B cell (primary cell): ENCODE measurements at regions not wholly inside any gene's neighbourhood (a gene's known extent, or its start where the extent isn't known, plus 50 kb on each side); places are given as distances from the start of the nearest gene placed in this dataset.

Experiments used
- CTCF ChIP-seq: fragments of 200-600 bp; IDR thresholded peaks from one replicate; pipeline ENCODE4 v1.8.0; 2022; ENCODE audit warnings: antibody characterized with exemption, mild to moderate bottlenecking
- EZH2 ChIP-seq: IDR thresholded peaks from 2 replicates; pipeline ENCODE4 v1.6.1; 2012; ENCODE audit warnings: borderline replicate concordance, low read depth, mild to moderate bottlenecking, moderate library complexity, low read length; ENCODE audit not compliant: insufficient read depth, poor library complexity, severe bottlenecking

GRCh38 chr1:88354256-88354655 lies 329.8 kb upstream of the PKN2 start:
- TF ChIP-seq CTCF = no peak
- TF ChIP-seq EZH2 = no peak
